C4-2B (cell line): ENCODE measurements at regions not wholly inside any gene's neighbourhood (a gene's known extent, or its start where the extent isn't known, plus 50 kb on each side); places are given as distances from the start of the nearest gene placed in this dataset.

Source experiments
- ZFX ChIP-seq: fragments of 450-650 bp; IDR thresholded peaks from 2 replicates; pipeline ENCODE4 v1.6.1; 2017
- TF ChIP-seq, protein P1 (sequence below): fragments of 450-650 bp; conservative IDR thresholded peaks from 2 replicates; pipeline ENCODE4 v1.5.1; 2017; ENCODE audit warnings: mild to moderate bottlenecking

DNA sequence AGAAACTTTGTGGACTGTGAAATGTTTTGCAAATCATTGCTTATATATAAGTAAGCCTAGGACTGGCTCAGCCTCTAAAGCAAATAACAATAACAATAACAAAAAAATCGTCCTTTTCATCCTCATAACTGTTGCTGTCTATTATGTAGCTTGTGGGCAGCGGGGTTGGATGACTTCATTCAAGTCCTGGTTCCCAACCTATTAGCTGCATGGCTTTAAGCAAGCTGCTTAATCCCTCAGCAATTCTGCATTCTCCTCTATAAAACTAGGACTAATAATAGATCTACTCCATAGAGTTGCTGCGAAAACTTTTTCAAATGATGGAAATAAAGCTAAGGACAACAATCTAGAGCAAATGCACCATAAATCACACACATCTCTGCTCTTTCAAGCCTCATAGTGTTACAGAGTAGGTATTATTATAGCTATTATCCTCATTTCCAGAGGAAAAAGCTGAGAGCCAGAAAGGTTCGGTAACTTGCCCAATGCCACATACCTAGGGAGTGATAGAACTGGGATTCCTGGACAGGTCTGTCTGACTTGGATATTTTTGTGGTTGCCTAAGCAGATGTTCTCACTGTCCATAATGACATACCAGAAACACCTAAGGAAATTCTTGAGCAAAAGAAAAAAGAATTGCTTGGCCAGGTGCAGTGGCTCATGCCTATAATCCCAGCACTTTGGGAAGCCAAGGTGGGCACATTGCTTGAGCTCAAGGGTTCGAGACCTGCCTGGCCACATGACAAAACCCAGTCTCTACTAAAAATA, 98.8 kb upstream of the ADRA1B start:
- TF ChIP-seq, protein P1, sequence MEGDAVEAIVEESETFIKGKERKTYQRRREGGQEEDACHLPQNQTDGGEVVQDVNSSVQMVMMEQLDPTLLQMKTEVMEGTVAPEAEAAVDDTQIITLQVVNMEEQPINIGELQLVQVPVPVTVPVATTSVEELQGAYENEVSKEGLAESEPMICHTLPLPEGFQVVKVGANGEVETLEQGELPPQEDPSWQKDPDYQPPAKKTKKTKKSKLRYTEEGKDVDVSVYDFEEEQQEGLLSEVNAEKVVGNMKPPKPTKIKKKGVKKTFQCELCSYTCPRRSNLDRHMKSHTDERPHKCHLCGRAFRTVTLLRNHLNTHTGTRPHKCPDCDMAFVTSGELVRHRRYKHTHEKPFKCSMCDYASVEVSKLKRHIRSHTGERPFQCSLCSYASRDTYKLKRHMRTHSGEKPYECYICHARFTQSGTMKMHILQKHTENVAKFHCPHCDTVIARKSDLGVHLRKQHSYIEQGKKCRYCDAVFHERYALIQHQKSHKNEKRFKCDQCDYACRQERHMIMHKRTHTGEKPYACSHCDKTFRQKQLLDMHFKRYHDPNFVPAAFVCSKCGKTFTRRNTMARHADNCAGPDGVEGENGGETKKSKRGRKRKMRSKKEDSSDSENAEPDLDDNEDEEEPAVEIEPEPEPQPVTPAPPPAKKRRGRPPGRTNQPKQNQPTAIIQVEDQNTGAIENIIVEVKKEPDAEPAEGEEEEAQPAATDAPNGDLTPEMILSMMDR: no peak
- no peak for TF ChIP-seq ZFX
